ENCODE measurements at regions not wholly inside any gene's neighbourhood (a gene's known extent, or its start where the extent isn't known, plus 50 kb on each side); places are given as distances from the start of the nearest gene placed in this dataset.

GRCh38 chr6:134425513-134425912, 107.6 kb upstream of the SGK1 start:
- H3K9me3 ChIP-seq, result no peaks in the 10 kb centered on the region
- intact Hi-C loops (cut with DNase I; ENCODE audit: low total_unique reads), result no loop called here
- in situ Hi-C loops (cut with MboI; ENCODE audit: low pct_ligation_motif_present in 1 of 4, low pct_unique_long_range_greater_than_20kb in 1 of 4, low sequenced_read_pairs in 3 of 4), result no loop called here
- H3K4me3 ChIP-seq, result no peak overlapping the region
- no peak for DNase-seq
- no peak overlapping the region for H3K27ac ChIP-seq
- H3K36me3 ChIP-seq, result no peaks in the 10 kb centered on the region
- 83 to 89% methylated on average over 5 to 6 of the region's 6 CpGs for WGBS, 2 donors (ENCODE audit: low coverage in 1 of 2)
- no peaks in the 10 kb centered on the region for H3K27me3 ChIP-seq
- TF ChIP-seq, protein P1, sequence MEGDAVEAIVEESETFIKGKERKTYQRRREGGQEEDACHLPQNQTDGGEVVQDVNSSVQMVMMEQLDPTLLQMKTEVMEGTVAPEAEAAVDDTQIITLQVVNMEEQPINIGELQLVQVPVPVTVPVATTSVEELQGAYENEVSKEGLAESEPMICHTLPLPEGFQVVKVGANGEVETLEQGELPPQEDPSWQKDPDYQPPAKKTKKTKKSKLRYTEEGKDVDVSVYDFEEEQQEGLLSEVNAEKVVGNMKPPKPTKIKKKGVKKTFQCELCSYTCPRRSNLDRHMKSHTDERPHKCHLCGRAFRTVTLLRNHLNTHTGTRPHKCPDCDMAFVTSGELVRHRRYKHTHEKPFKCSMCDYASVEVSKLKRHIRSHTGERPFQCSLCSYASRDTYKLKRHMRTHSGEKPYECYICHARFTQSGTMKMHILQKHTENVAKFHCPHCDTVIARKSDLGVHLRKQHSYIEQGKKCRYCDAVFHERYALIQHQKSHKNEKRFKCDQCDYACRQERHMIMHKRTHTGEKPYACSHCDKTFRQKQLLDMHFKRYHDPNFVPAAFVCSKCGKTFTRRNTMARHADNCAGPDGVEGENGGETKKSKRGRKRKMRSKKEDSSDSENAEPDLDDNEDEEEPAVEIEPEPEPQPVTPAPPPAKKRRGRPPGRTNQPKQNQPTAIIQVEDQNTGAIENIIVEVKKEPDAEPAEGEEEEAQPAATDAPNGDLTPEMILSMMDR (IDR thresholded peaks at IDR 0.05), result no peak
- TF ChIP-seq POLR2AphosphoS5 (IDR thresholded peaks at IDR 0.05) (no peak), POLR2A (IDR thresholded peaks at IDR 0.05) (no peak)
- H3K4me1 ChIP-seq, result no peaks in the 10 kb centered on the region

DNA sequence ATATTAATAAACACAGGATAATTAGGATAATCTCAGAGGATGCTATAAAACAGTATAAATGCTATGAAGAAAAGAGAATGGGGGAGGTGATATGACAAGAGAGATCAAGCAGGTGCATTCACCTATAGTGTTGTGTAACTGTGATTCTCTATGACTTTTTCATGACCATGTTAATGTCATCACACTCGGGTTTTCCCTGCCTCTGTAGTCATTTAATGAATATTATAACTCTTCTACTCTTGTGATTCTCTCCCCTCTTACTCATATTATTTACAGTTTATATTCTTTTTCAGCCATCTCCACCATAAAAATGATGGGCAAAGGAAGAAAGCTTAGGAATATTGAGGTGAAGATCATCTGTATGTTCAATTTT, 106.9 kb upstream of the SGK1 start:
- DNase-seq, result no peak
- Histone ChIP-seq H3K27me3 (no peaks in the 10 kb centered on the region), H3K27ac (no peak overlapping the region), H3K9me3 (no peaks in the 10 kb centered on the region), H3K4me1 (no peaks in the 10 kb centered on the region), H3K4me3 (no peak overlapping the region), H3K36me3 (no peaks in the 10 kb centered on the region)
- intact Hi-C loops (cut with DNase I; ENCODE audit: low total_unique reads) (no loop called here), in situ Hi-C loops (cut with MboI; ENCODE audit: low pct_ligation_motif_present in 1 of 4, low pct_unique_long_range_greater_than_20kb in 1 of 4, low sequenced_read_pairs in 3 of 4) (no loop called here)
- TF ChIP-seq EP300 (IDR thresholded peaks at IDR 0.05; ENCODE audit: low read depth) (no peak), POLR2A (IDR thresholded peaks at IDR 0.05) (no peak)
- TF ChIP-seq, protein P1 (IDR thresholded peaks at IDR 0.05), result no peak
- WGBS, 2 donors (ENCODE audit: low coverage in 1 of 2), result 67% methylated on average over 1 of the region's 1 CpG

DNA sequence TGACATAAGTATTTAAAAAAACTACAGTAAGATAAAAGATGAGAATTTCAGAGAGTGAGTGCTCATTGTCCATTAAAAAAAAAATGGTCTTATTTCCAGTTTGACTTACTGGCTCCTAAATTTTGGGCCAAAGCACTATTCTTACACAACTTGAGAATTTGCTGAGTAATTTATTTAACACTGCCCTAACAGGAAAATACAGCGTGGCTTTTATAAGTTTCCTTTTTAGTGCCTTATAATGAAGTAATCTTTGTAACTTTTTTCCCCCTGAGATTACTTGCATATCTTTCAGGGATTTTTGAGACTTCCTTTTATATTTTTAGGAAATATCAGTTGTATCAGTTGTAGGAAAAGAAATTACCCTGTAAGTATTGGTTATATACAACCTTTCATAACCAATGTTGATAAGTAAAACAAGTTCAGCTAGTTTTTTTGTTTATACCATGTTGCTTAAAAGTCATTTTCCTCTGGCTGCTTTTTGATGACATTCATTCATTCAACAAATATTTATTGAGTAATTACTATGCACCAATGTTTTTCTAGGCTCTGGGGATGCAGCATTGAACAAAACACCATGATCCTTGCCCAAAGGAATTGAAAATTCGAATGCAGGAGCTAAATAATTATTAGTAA, 106.4 kb upstream of the SGK1 start:
- intact Hi-C loops (cut with DNase I; ENCODE audit: low total_unique reads), result no loop called here
- Histone ChIP-seq H3K4me1 (no peaks in the 10 kb centered on the region), H3K4me3 (no peak overlapping the region), H3K27me3 (no peaks in the 10 kb centered on the region), H3K9me3 (no peaks in the 10 kb centered on the region), H3K27ac (no peak overlapping the region), H3K36me3 (no peaks in the 10 kb centered on the region)
- no peak for DNase-seq
- TF ChIP-seq EP300 (IDR thresholded peaks at IDR 0.05; ENCODE audit: low read depth) (no peak), POLR2A (IDR thresholded peaks at IDR 0.05) (no peak), POLR2AphosphoS5 (IDR thresholded peaks at IDR 0.05) (no peak)
- TF ChIP-seq, protein P1 (IDR thresholded peaks at IDR 0.05), result no peak
- in situ Hi-C loops (cut with MboI; ENCODE audit: low pct_ligation_motif_present in 1 of 4, low pct_unique_long_range_greater_than_20kb in 1 of 4, low sequenced_read_pairs in 3 of 4), result no loop called here
- 51 to 53% methylated on average over 2 of the region's 2 CpGs for WGBS, 2 donors (ENCODE audit: low coverage in 1 of 2)

- 76 to 85% methylated on average over 6 of the region's 6 CpGs for WGBS, 2 donors (ENCODE audit: low coverage in 1 of 2)
- H3K27me3 ChIP-seq, result no peaks in the 10 kb centered on the region
- H3K4me1 ChIP-seq, result no peaks in the 10 kb centered on the region
- H3K27ac ChIP-seq, result no peak overlapping the region
- TF ChIP-seq, protein P1 (IDR thresholded peaks at IDR 0.05), result no peak
- no peak for TF ChIP-seq EP300 (IDR thresholded peaks at IDR 0.05; ENCODE audit: low read depth)
- no peak for TF ChIP-seq POLR2A (IDR thresholded peaks at IDR 0.05)
- TF ChIP-seq POLR2AphosphoS5 (IDR thresholded peaks at IDR 0.05), result no peak
- no peak for DNase-seq
- in situ Hi-C loops (cut with MboI; ENCODE audit: low pct_ligation_motif_present in 1 of 4, low pct_unique_long_range_greater_than_20kb in 1 of 4, low sequenced_read_pairs in 3 of 4), result no loop called here
- no peaks in the 10 kb centered on the region for H3K36me3 ChIP-seq
- H3K4me3 ChIP-seq, result no peak overlapping the region
- no peaks in the 10 kb centered on the region for H3K9me3 ChIP-seq
- intact Hi-C loops (cut with DNase I; ENCODE audit: low total_unique reads), result no loop called here
Observed at GRCh38 chr6:134422426-134423231, 104.7 kb upstream of the SGK1 start.

Measured in transverse colon (tissue), 4 donors.